ENCODE measurements at regions not wholly inside any gene's neighbourhood (a gene's known extent, or its start where the extent isn't known, plus 50 kb on each side); places are given as distances from the start of the nearest gene placed in this dataset.

DNA sequence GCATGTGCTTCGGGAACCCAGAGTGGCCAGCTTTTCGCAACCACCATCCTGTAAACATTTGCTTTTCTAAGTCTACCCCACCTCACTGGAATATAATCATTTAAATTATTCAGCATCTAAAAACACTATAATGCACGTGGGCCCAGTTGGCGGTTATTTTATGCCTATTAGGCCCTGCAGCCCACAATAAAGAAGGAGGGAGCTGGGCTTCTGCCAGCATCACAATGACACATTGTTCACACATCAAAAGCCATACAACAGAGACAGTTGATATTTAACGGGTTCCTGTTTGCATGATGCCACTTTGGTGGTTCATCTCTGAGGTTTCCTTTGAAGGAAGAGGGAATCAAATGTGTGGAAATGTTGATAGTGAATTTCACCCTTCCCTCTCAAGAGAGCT lies 916.0 kb upstream of the CELF4 start:
- TF ChIP-seq ZBTB40 (IDR thresholded peaks at IDR 0.05; ENCODE audit: borderline replicate concordance) (no peak), HDAC6 (IDR thresholded peaks at IDR 0.05; ENCODE audit: unreplicated experiment) (no peak), PAX8 (IDR thresholded peaks at IDR 0.05) (no peak), CHD4 (IDR thresholded peaks at IDR 0.05) (no peak)
- TF ChIP-seq, protein P1, sequence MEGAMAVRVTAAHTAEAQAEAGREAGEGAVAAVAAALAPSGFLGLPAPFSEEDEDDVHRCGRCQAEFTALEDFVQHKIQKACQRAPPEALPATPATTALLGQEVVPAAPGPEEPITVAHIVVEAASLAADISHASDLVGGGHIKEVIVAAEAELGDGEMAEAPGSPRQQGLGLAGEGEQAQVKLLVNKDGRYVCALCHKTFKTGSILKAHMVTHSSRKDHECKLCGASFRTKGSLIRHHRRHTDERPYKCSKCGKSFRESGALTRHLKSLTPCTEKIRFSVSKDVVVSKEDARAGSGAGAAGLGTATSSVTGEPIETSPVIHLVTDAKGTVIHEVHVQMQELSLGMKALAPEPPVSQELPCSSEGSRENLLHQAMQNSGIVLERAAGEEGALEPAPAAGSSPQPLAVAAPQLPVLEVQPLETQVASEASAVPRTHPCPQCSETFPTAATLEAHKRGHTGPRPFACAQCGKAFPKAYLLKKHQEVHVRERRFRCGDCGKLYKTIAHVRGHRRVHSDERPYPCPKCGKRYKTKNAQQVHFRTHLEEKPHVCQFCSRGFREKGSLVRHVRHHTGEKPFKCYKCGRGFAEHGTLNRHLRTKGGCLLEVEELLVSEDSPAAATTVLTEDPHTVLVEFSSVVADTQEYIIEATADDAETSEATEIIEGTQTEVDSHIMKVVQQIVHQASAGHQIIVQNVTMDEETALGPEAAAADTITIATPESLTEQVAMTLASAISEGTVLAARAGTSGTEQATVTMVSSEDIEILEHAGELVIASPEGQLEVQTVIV (IDR thresholded peaks at IDR 0.05; ENCODE audit: borderline replicate concordance, partially characterized antibody) = no peak
- H3K4me1 ChIP-seq (ENCODE audit: control insufficient read depth, insufficient read depth, low read length) = no peaks in the 10 kb centered on the region
- no peak for ATAC-seq
- no peak overlapping the region for H3K4me2 ChIP-seq (ENCODE audit: control insufficient read depth, insufficient read depth)
- WGBS (ENCODE audit: insufficient coverage, insufficient replicate concordance, low lambda C conversion rate, missing lambda C conversion rate) = 11% methylated on average over 4 of the region's 5 CpGs
- H3K27me3 ChIP-seq (replicated peaks in 1 of 2; ENCODE audit: control insufficient read depth in 2 of 2, insufficient read depth in 2 of 2, low read length in 1 of 2) = no peaks in the 10 kb centered on the region
- SMC1A ChIA-PET (ENCODE audit: uncharacterized antibody, unreplicated experiment) = no interaction called here
- CTCF ChIA-PET = no interaction called here
- FAIRE-seq = no peak
- POLR2A ChIA-PET = no interaction called here
- no peaks in the 10 kb centered on the region for H4K20me1 ChIP-seq (ENCODE audit: control insufficient read depth, insufficient read depth)
- RAD21 ChIA-PET (ENCODE audit: unreplicated experiment) = no interaction called here
- no peak overlapping the region for H3K9ac ChIP-seq (ENCODE audit: control insufficient read depth, insufficient read depth, low read length)
- DNase-seq (ENCODE audit: low read depth, low spot score) = no peak
- H3K9me3 ChIP-seq (replicated peaks; ENCODE audit: control insufficient read depth, insufficient read depth, low read length) = no peaks in the 10 kb centered on the region; the same call in 2 of the 3 replicates
- BruUV-seq (replicated peaks) = no TSS peak
- intact Hi-C loops (cut with micrococcal nuclease; ENCODE audit: unreplicated experiment) (no loop called here), in situ Hi-C loops (cut with MboI) (no loop called here)
- no peaks in the 10 kb centered on the region for H3K79me2 ChIP-seq (ENCODE audit: control insufficient read depth, insufficient read depth, low read length)
- H2AFZ ChIP-seq (ENCODE audit: control insufficient read depth, low read depth, low read length) = no peak overlapping the region
- H3K4me3 ChIP-seq = no peak overlapping the region
- H3K36me3 ChIP-seq (ENCODE audit: control insufficient read depth in 2 of 2, insufficient read depth in 2 of 2, low read length in 1 of 2) = no peaks in the 10 kb centered on the region
- H3K27ac ChIP-seq (ENCODE audit: control insufficient read depth, insufficient read depth) = no peak overlapping the region

Measured in GM12878 (cell line).